HCT116 (cell line): ENCODE measurements at regions not wholly inside any gene's neighbourhood (a gene's known extent, or its start where the extent isn't known, plus 50 kb on each side); places are given as distances from the start of the nearest gene placed in this dataset.

ENCODE experiments used
- CBX3 ChIP-seq: IDR thresholded peaks from 2 replicates; pipeline ENCODE4 v1.6.1; 2012; ENCODE audit warnings: low read depth
- CEBPB ChIP-seq: IDR thresholded peaks from 2 replicates; pipeline ENCODE4 v1.6.1; 2012; ENCODE audit warnings: low read depth
- CTCF ChIP-seq, 3 experiments: fragments of 200-600 bp in 1 of 3; sonication (generic) in 1 of 3; IDR thresholded peaks in 2 of 3; conservative IDR thresholded peaks in 1 of 3; 2 replicates each; pipeline ENCODE4 v1.5.1; 2012 to 2017; ENCODE audit warnings: low read depth in 2 of 3, low read length in 2 of 3, antibody characterized with exemption in 1 of 3, borderline replicate concordance in 1 of 3, control low read depth in 1 of 3, mild to moderate bottlenecking in 1 of 3, mixed read lengths in 1 of 3, mixed run types in 1 of 3, moderate library complexity in 1 of 3; ENCODE audit not compliant: insufficient read depth in 1 of 3
- EGR1 ChIP-seq: IDR thresholded peaks from 2 replicates; pipeline ENCODE4 v1.6.1; 2012; ENCODE audit warnings: low read depth
- JUND ChIP-seq: IDR thresholded peaks from 2 replicates; pipeline ENCODE4 v1.6.1; 2012
- POLR2A ChIP-seq: IDR thresholded peaks from 2 replicates; pipeline ENCODE4 v1.7.0; 2011; ENCODE audit warnings: borderline replicate concordance; ENCODE audit not compliant: insufficient read depth, insufficient read length; ENCODE audit errors: extremely low read depth
- POLR2AphosphoS5 ChIP-seq: IDR thresholded peaks from 2 replicates; pipeline ENCODE4 v1.6.1; 2011; ENCODE audit warnings: mild to moderate bottlenecking, low read depth, low read length, moderate library complexity
- RAD21 ChIP-seq: IDR thresholded peaks from 2 replicates; pipeline ENCODE4 v1.6.1; 2012; ENCODE audit warnings: low read depth, mild to moderate bottlenecking
- REST ChIP-seq: IDR thresholded peaks from 2 replicates; pipeline ENCODE4 v1.6.1; 2012; ENCODE audit warnings: low read depth
- ZNF274 ChIP-seq: fragments of 200-500 bp; sonication (Bioruptor generic); IDR thresholded peaks from 2 replicates; pipeline ENCODE4 v1.6.1; 2014; ENCODE audit warnings: mild to moderate bottlenecking, low read depth, low read length, inconsistent platforms

GRCh38 chr5:148730942-148731898 is 76.9 kb upstream of the HTR4 start:
- TF ChIP-seq CTCF (IDR thresholded peaks at IDR 0.05 in 2 of 3, conservative IDR thresholded peaks at IDR 0.05 in 1 of 3; ENCODE audit: borderline replicate concordance in 1 of 3, insufficient read depth in 1 of 3, low read depth in 2 of 3, low read length in 2 of 3) (peak; percentile 68 to 99 (median 95)), EGR1 (no peak), RAD21 (peak; percentile 97), POLR2AphosphoS5 (no peak), REST (no peak), CEBPB (no peak), CBX3 (peak; percentile 66; the same call in 1 of the 2 replicates), POLR2A (no peak), JUND (0 out of 2 replicates have a peak, but pooled peaks have one; percentile 5), ZNF274 (no peak)
